ENCODE measurements at regions not wholly inside any gene's neighbourhood (a gene's known extent, or its start where the extent isn't known, plus 50 kb on each side); places are given as distances from the start of the nearest gene placed in this dataset.
"Not testable (repeated sequence)": the region's sequence is repeated elsewhere in the genome, so short reads cannot be mapped to it uniquely, and the experiment has no call there.

- ChIA-PET POLR2A (no interaction called here), CTCF (interaction anchor here (0.9 kb wide), 1 partner anchor 8 kb away, joined by 3 read pairs; no protein-coding TSS in a partner anchor)
- H3K27me3 ChIP-seq (ENCODE audit: control insufficient read depth, insufficient read depth, low read length), result peaks cover 4% of the 10 kb centered on the region
These were observed 67.0 kb downstream of the MATN1 start for GRCh38 chr1:30656171-30656940.

GRCh38 chr1:30655672-30656071, 67.7 kb downstream of the MATN1 start:
- Histone ChIP-seq H3K4me3 (ENCODE audit: low read depth, low read length) (no peak overlapping the region), H3K36me3 (ENCODE audit: control insufficient read depth, insufficient read depth, low read length) (no peaks in the 10 kb centered on the region), H3K27me3 (ENCODE audit: control insufficient read depth, insufficient read depth, low read length) (peaks cover 4% of the 10 kb centered on the region)
- POLR2A ChIA-PET, result no interaction called here
- no peak for TF ChIP-seq CTCF (IDR thresholded peaks at IDR 0.05; ENCODE audit: insufficient read depth, low read depth, low read length)
- DNase-seq (ENCODE audit: low read depth), result no peak
- CTCF ChIA-PET, result interaction anchor here (0.5 to 0.9 kb wide), 2 partner anchors 9 to 1023 kb away, joined by 3 read pairs; no protein-coding TSS in a partner anchor

More at GRCh38 chr1:30656171-30656940, 67.0 kb downstream of the MATN1 start:
- H3K36me3 ChIP-seq (ENCODE audit: control insufficient read depth, insufficient read depth, low read length), result no peaks in the 10 kb centered on the region
- no peak for DNase-seq (ENCODE audit: low read depth)
- no peak overlapping the region for H3K4me3 ChIP-seq (ENCODE audit: low read depth, low read length)
- TF ChIP-seq CTCF (IDR thresholded peaks at IDR 0.05; ENCODE audit: insufficient read depth, low read depth, low read length), result no peak

GRCh38 chr1:30654188-30654587, 69.2 kb downstream of the MATN1 start:
- CTCF ChIA-PET, result no interaction called here
- no peaks in the 10 kb centered on the region; the same call in 1 of the 2 replicates for H3K27me3 ChIP-seq (ENCODE audit: control insufficient read depth, insufficient read depth, low read length)
- H3K36me3 ChIP-seq (ENCODE audit: control insufficient read depth, insufficient read depth, low read length), result no peaks in the 10 kb centered on the region
- no peak for TF ChIP-seq CTCF (IDR thresholded peaks at IDR 0.05; ENCODE audit: insufficient read depth, low read depth, low read length)
- H3K4me3 ChIP-seq (ENCODE audit: low read depth, low read length), result no peak overlapping the region
- no peak for DNase-seq (ENCODE audit: low read depth)
- POLR2A ChIA-PET, result no interaction called here

- ChIA-PET CTCF (no interaction called here), POLR2A (no interaction called here)
- TF ChIP-seq CTCF (IDR thresholded peaks at IDR 0.05; ENCODE audit: insufficient read depth, low read depth, low read length), result no peak
- H3K4me3 ChIP-seq (ENCODE audit: low read depth, low read length), result no peak overlapping the region
- DNase-seq (ENCODE audit: low read depth), result no peak
- H3K36me3 ChIP-seq (ENCODE audit: control insufficient read depth, insufficient read depth, low read length), result no peaks in the 10 kb centered on the region
- no peaks in the 10 kb centered on the region; the same call in 1 of the 2 replicates for H3K27me3 ChIP-seq (ENCODE audit: control insufficient read depth, insufficient read depth, low read length)
These were observed 71.1 kb downstream of the MATN1 start for GRCh38 chr1:30652152-30652841.

GRCh38 chr1:30651395-30651794, 72.0 kb downstream of the MATN1 start:
- H3K27me3 ChIP-seq (ENCODE audit: control insufficient read depth, insufficient read depth, low read length); H3K4me3 ChIP-seq (ENCODE audit: low read depth, low read length); POLR2A ChIA-PET; DNase-seq (ENCODE audit: low read depth); CTCF ChIA-PET; H3K36me3 ChIP-seq (ENCODE audit: control insufficient read depth, insufficient read depth, low read length): not testable (repeated sequence)

Measured in BJ (cell line).